Transverse colon (tissue), 4 donors: ENCODE measurements at regions not wholly inside any gene's neighbourhood (a gene's known extent, or its start where the extent isn't known, plus 50 kb on each side); places are given as distances from the start of the nearest gene placed in this dataset.

ENCODE experiments used
- POLR2AphosphoS5 ChIP-seq, 3 donors: sonication (generic); formaldehyde crosslinking; IDR thresholded peaks; one replicate each; pipeline ENCODE4 v1.6.1; 2016; ENCODE audit warnings: antibody characterized with exemption in 3 of 3
- TF ChIP-seq, protein P1 (sequence below), 5 experiments: fragments of 200-600 bp in 3 of 5; fragments of 450-650 bp in 2 of 5; sonication (generic) in 3 of 5; IDR thresholded peaks; 1 replicate in 2 of 5; 2 replicates in 3 of 5; pipeline ENCODE4 v1.5.1; 2016 to 2017; ENCODE audit warnings: antibody characterized with exemption in 5 of 5, inconsistent platforms in 3 of 5, mild to moderate bottlenecking in 2 of 5, moderate library complexity in 1 of 5

DNA sequence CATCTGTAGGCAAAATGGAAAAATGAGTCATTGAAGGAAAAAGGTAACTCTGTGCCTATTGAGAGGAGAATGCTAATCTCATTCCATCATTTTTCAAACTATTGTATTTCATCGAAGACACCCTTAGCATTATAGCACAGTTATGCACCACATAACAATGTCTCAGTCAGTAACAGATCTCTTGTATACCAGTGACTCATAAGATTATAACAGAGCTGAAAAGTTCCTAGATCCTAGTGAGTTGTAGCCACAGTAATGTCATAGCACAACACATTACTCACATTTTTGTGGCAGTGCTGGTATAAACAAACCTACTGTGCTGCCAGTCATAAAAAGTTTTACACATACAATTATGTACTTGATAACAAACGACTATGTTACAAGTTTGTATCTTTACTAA, 1077.6 kb downstream of the DIAPH3 start:
- no peak for TF ChIP-seq POLR2AphosphoS5 (IDR thresholded peaks at IDR 0.05)
- TF ChIP-seq, protein P1, sequence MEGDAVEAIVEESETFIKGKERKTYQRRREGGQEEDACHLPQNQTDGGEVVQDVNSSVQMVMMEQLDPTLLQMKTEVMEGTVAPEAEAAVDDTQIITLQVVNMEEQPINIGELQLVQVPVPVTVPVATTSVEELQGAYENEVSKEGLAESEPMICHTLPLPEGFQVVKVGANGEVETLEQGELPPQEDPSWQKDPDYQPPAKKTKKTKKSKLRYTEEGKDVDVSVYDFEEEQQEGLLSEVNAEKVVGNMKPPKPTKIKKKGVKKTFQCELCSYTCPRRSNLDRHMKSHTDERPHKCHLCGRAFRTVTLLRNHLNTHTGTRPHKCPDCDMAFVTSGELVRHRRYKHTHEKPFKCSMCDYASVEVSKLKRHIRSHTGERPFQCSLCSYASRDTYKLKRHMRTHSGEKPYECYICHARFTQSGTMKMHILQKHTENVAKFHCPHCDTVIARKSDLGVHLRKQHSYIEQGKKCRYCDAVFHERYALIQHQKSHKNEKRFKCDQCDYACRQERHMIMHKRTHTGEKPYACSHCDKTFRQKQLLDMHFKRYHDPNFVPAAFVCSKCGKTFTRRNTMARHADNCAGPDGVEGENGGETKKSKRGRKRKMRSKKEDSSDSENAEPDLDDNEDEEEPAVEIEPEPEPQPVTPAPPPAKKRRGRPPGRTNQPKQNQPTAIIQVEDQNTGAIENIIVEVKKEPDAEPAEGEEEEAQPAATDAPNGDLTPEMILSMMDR (IDR thresholded peaks at IDR 0.05): no peak
